ENCODE measurements at regions not wholly inside any gene's neighbourhood (a gene's known extent, or its start where the extent isn't known, plus 50 kb on each side); places are given as distances from the start of the nearest gene placed in this dataset.
"Not testable (repeated sequence)": the region's sequence is repeated elsewhere in the genome, so short reads cannot be mapped to it uniquely, and the experiment has no call there.

GRCh38 chr21:27974152-27974551, 1007.3 kb upstream of the ADAMTS5 start:
- TF ChIP-seq EZH2 (IDR thresholded peaks at IDR 0.05; ENCODE audit: insufficient read depth, low read length); CTCF (IDR thresholded peaks at IDR 0.05; ENCODE audit: insufficient read depth, low read depth, low read length): not testable (repeated sequence)
